OCI-LY3 (cell line): ENCODE measurements at regions not wholly inside any gene's neighbourhood (a gene's known extent, or its start where the extent isn't known, plus 50 kb on each side); places are given as distances from the start of the nearest gene placed in this dataset.

Source experiments
- EZH2phosphoT487 ChIP-seq: fragments of 200-600 bp; shearing (Covaris generic); IDR thresholded peaks from 2 replicates; pipeline ENCODE4 v1.6.1; 2018; ENCODE audit warnings: antibody characterized with exemption, mixed run types, low read depth
- TF ChIP-seq, protein P1 (sequence below): fragments of 200-600, 300-600 bp; sonication (generic); IDR thresholded peaks from 2 replicates; pipeline ENCODE4 v1.5.1; 2014; ENCODE audit warnings: antibody characterized with exemption, low read length, low read depth

DNA sequence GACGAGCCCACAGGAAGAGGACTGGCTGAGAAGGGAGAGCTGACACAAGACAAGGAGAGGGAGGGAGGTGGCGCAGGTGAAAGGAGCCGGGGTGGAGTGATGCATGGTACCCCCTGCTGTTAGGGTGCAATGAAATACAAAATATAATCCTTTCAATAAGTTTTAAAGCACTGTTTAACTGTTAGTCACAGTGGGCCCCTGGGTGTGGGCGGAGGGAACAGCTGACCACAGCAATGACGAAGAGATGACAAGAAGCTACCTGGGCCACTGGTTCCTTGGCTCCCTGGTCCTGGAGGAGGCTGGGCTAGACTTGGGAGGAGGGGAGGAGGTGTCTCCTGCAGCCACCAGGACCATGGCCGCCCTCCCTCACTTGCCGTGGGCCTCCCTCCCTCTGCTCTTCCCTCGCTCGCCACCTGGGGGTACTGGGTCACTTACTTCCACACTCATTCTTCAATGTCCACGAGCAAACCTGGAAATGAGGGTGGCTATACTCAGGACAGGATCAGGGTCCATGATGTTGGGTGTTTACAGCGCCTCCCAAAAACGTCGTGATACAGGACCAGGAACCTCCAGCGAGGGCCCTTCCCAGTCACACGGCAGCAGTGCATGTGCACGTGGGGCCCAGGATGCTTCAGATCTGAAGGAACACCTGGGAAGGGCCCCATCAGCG is 196.1 kb downstream of the ANKRD30B start:
- TF ChIP-seq, protein P1, sequence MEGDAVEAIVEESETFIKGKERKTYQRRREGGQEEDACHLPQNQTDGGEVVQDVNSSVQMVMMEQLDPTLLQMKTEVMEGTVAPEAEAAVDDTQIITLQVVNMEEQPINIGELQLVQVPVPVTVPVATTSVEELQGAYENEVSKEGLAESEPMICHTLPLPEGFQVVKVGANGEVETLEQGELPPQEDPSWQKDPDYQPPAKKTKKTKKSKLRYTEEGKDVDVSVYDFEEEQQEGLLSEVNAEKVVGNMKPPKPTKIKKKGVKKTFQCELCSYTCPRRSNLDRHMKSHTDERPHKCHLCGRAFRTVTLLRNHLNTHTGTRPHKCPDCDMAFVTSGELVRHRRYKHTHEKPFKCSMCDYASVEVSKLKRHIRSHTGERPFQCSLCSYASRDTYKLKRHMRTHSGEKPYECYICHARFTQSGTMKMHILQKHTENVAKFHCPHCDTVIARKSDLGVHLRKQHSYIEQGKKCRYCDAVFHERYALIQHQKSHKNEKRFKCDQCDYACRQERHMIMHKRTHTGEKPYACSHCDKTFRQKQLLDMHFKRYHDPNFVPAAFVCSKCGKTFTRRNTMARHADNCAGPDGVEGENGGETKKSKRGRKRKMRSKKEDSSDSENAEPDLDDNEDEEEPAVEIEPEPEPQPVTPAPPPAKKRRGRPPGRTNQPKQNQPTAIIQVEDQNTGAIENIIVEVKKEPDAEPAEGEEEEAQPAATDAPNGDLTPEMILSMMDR = no peak
- TF ChIP-seq EZH2phosphoT487 = no peak
